ENCODE measurements at regions not wholly inside any gene's neighbourhood (a gene's known extent, or its start where the extent isn't known, plus 50 kb on each side); places are given as distances from the start of the nearest gene placed in this dataset.

- no peaks in the 10 kb centered on the region for H3K9me3 ChIP-seq
- H3K4me3 ChIP-seq: no peak overlapping the region
- peak; percentile 9 for DNase-seq
- H3K27me3 ChIP-seq: no peaks in the 10 kb centered on the region
- no peaks in the 10 kb centered on the region for H3K36me3 ChIP-seq
Measured at GRCh38 chr3:168620854-168621253, 525.1 kb upstream of the GOLIM4 start.

DNA sequence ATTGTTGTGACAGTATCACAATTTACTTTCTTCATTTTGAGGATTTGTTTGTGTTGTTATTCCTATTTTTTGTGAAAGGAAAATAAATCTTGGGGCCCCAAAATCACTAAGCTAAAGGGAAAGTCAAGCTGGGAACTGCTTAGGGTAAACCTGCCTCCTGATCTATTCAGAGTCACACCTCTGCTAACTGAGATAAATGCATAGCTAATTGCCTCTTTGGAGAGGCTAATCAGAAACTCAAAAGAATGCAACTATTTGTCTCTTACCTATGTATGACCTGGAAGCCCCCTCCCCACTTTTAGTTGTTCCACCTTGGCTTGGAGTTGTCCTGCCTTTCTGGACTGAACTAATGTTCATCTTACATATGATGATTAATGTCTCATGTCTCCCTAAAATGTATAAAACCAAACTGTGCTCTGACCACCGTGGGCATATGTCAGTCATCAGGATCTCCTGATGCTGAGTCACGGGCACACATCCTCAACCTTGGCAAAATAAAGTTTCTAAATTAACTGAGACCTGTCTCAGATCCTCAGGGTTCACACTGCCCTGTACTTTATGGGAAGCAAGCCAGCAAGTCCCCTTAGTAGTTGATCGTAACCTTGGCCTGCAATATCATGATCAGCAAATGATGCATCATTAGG is 523.2 kb upstream of the GOLIM4 start:
- Histone ChIP-seq H3K4me3 (no peak overlapping the region), H3K9me3 (no peaks in the 10 kb centered on the region), H3K27me3 (no peaks in the 10 kb centered on the region), H3K36me3 (no peaks in the 10 kb centered on the region)
- DNase-seq: no peak

DNA sequence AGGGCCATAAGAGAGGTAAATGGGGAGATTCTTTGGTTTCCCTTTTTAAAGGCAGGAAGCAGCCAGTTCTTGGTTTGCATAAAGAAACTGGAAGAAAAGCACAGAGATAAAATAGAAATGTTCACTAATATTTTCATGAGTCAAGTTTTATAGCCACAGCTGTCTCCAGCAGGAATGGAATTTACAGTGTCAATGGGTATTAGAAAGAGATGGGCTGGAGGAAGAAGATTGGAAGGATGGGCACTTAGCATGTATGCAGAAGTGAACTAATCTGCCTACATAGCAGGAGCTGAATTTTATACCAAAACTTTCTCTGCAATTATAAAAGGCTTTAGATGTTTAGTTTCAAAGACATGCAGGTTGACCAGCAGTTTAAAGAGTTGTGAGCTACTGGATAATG is 521.9 kb upstream of the GOLIM4 start:
- H3K4me3 ChIP-seq: no peak overlapping the region
- DNase-seq: no peak
- no peaks in the 10 kb centered on the region for H3K9me3 ChIP-seq
- no peaks in the 10 kb centered on the region for H3K27me3 ChIP-seq
- no peaks in the 10 kb centered on the region for H3K36me3 ChIP-seq

DNA sequence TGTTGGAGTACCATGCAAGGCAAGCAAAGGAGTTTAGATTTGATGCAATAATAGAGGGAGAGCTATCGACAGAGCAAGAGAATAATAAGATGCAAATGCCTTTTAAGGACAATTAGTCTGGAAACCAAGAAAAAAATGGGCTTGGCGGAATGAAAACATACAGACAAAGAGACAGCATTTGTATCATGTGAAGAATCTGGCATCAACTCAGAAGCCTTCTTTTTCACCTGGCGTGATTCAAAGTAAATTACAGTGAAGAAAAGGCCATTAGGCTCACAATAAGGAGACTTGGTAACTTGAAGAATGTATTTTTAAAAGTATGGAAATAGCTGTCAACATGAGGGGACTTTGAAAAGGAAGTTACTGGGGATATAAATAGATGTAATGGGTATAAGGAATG is 521.2 kb upstream of the GOLIM4 start:
- H3K36me3 ChIP-seq: no peaks in the 10 kb centered on the region
- H3K4me3 ChIP-seq: no peak overlapping the region
- no peak for DNase-seq
- no peaks in the 10 kb centered on the region for H3K9me3 ChIP-seq
- H3K27me3 ChIP-seq: no peaks in the 10 kb centered on the region

- no peak for DNase-seq
- Histone ChIP-seq H3K9me3 (no peaks in the 10 kb centered on the region), H3K4me3 (no peak overlapping the region), H3K27me3 (no peaks in the 10 kb centered on the region), H3K36me3 (no peaks in the 10 kb centered on the region)
Measured at GRCh38 chr3:168615493-168616020, 519.8 kb upstream of the GOLIM4 start.

DNA sequence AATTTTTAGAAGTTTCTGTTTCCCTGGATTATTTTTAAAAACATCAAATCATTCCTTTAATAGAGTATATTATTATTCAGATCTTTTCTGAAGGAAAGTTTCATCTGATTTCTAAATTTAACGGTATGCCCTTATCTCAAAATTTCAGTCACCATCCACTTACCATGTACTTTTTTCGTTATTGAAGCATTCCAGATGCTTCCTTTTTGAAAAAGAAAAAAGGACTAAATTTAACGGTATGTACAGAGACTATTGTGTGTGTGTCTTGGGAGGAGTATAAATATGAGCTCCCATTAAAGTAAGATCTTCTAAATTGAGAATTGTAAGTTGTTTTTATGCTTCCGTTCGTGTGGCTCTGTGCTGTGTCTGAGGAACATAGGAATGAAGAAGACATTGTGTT is 517.4 kb upstream of the GOLIM4 start:
- Histone ChIP-seq H3K27me3 (no peaks in the 10 kb centered on the region), H3K9me3 (no peaks in the 10 kb centered on the region), H3K36me3 (no peaks in the 10 kb centered on the region), H3K4me3 (no peak overlapping the region)
- no peak for DNase-seq

- Histone ChIP-seq H3K27me3 (no peaks in the 10 kb centered on the region), H3K4me3 (no peak overlapping the region), H3K9me3 (no peaks in the 10 kb centered on the region), H3K36me3 (no peaks in the 10 kb centered on the region)
- no peak for DNase-seq
Measured at GRCh38 chr3:168612671-168613070, 516.9 kb upstream of the GOLIM4 start.

DNA sequence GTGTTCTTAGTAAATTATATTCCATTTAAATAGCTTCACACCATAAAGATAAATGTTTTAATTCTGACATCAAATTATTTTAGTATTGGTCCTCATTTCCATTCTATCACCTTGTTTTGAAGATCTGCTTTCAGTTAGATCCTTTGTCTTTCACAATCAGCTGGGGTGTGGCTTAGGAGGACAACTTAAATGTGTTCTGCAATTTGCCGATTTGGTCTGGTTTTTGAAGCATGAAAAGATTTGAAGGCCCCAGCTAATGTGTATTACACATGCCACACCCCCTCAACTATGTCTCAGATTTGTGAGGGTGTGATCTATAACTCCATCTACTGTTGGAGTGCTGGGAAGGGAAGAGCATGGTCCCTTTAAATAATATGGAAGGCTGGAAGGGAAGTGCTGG is 516.1 kb upstream of the GOLIM4 start:
- Histone ChIP-seq H3K27me3 (no peaks in the 10 kb centered on the region), H3K36me3 (no peaks in the 10 kb centered on the region), H3K9me3 (no peaks in the 10 kb centered on the region), H3K4me3 (no peak overlapping the region)
- no peak for DNase-seq

GRCh38 chr3:168608926-168609325 is 513.2 kb upstream of the GOLIM4 start:
- no peak overlapping the region for H3K4me3 ChIP-seq
- H3K9me3 ChIP-seq: no peaks in the 10 kb centered on the region
- no peaks in the 10 kb centered on the region for H3K27me3 ChIP-seq
- DNase-seq: no peak
- H3K36me3 ChIP-seq: no peaks in the 10 kb centered on the region

- Histone ChIP-seq H3K4me3 (no peak overlapping the region), H3K9me3 (no peaks in the 10 kb centered on the region), H3K36me3 (no peaks in the 10 kb centered on the region), H3K27me3 (no peaks in the 10 kb centered on the region)
- no peak for DNase-seq
Measured at GRCh38 chr3:168604767-168605166, 509.0 kb upstream of the GOLIM4 start.

GRCh38 chr3:168598250-168598649 is 502.5 kb upstream of the GOLIM4 start:
- no peak overlapping the region for H3K4me3 ChIP-seq
- H3K9me3 ChIP-seq: no peaks in the 10 kb centered on the region
- H3K27me3 ChIP-seq: no peaks in the 10 kb centered on the region
- DNase-seq: no peak
- H3K36me3 ChIP-seq: no peaks in the 10 kb centered on the region

DNA sequence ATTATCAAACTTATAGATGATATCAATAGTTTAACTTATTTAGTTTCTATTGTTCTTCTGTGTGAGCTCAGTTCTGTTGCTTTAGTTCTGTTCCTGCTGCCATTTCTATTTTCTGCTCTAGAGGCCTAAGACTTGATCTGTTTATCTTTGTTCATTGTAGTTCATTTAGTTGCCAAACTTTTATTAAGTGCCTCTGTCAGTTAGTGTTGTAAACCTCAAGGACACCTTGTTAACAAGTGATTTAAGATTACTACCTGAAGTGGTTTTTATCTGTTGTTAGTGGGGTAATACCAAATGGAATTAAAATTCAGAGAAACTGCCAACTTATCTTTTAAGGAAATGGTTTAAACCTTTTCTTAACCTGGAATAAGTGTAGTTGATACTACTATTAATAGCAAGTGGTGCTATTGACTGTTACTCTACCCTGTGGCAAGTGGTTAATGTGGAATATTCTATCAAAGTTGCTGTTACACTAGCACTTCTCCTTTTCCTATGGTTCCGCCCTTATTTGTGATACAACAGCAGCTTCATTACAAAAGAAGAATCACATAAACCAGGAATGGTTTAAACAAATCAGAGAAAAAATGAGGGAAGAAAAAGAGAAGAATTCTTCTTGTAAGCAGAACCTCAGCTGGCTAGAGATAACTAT is 500.6 kb upstream of the GOLIM4 start:
- no peak for DNase-seq
- Histone ChIP-seq H3K27me3 (no peaks in the 10 kb centered on the region), H3K36me3 (no peaks in the 10 kb centered on the region), H3K9me3 (no peaks in the 10 kb centered on the region), H3K4me3 (no peak overlapping the region)

- H3K27me3 ChIP-seq: peaks cover 6% of the 10 kb centered on the region; the same call in 1 of the 2 replicates
- no peak for DNase-seq
- H3K9me3 ChIP-seq: no peaks in the 10 kb centered on the region
- H3K36me3 ChIP-seq: no peaks in the 10 kb centered on the region
- H3K4me3 ChIP-seq: no peak overlapping the region
Measured at GRCh38 chr3:168591587-168591986, 495.9 kb upstream of the GOLIM4 start.

- peaks cover 6% of the 10 kb centered on the region; the same call in 1 of the 2 replicates for H3K27me3 ChIP-seq
- H3K4me3 ChIP-seq: no peak overlapping the region
- H3K9me3 ChIP-seq: no peaks in the 10 kb centered on the region
- no peak for DNase-seq
- no peaks in the 10 kb centered on the region for H3K36me3 ChIP-seq
Measured at GRCh38 chr3:168589376-168589775, 493.7 kb upstream of the GOLIM4 start.

GRCh38 chr3:168585544-168585943 is 489.8 kb upstream of the GOLIM4 start:
- Histone ChIP-seq H3K9me3 (no peaks in the 10 kb centered on the region), H3K36me3 (no peaks in the 10 kb centered on the region), H3K27me3 (peaks cover 6% of the 10 kb centered on the region; the same call in 1 of the 2 replicates), H3K4me3 (no peak overlapping the region)
- DNase-seq: no peak

GRCh38 chr3:168583977-168584376 is 488.3 kb upstream of the GOLIM4 start:
- peaks cover 4% of the 10 kb centered on the region; the same call in 1 of the 2 replicates for H3K27me3 ChIP-seq
- no peak for DNase-seq
- no peaks in the 10 kb centered on the region for H3K9me3 ChIP-seq
- no peaks in the 10 kb centered on the region for H3K36me3 ChIP-seq
- H3K4me3 ChIP-seq: no peak overlapping the region

- Histone ChIP-seq H3K4me3 (no peak overlapping the region), H3K36me3 (no peaks in the 10 kb centered on the region), H3K9me3 (no peaks in the 10 kb centered on the region), H3K27me3 (no peaks in the 10 kb centered on the region; the same call in 1 of the 2 replicates)
- DNase-seq: no peak
Measured at GRCh38 chr3:168582503-168582902, 486.8 kb upstream of the GOLIM4 start.

DNA sequence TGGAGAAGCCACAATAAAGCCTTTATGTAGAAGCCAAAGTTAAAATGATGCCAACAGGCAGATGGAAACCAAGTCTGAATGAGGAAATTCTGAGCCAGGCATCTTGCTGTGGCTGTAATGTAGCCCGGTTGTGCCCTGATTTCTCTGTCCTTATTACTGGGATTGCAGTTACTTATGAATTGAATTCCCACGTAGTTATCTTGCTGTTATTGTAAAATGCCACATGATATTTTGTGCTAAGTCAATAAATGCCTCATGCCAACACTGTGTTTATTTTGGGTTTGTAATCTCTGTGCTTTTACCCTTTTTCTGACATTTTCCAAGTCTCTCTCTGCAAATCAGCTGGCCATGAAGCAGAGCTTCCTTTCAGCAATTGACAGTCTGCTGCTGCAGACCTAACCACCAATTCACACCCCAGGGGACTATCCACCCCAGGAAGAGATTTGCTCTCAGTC is 486.1 kb upstream of the GOLIM4 start:
- DNase-seq: no peak
- Histone ChIP-seq H3K9me3 (no peaks in the 10 kb centered on the region), H3K27me3 (peaks cover 5% of the 10 kb centered on the region; the same call in 1 of the 2 replicates), H3K4me3 (no peak overlapping the region), H3K36me3 (no peaks in the 10 kb centered on the region)
